Caco-2 (cell line): ENCODE measurements at regions not wholly inside any gene's neighbourhood (a gene's known extent, or its start where the extent isn't known, plus 50 kb on each side); places are given as distances from the start of the nearest gene placed in this dataset.

Experiments
- BruUV-seq: library from RNA; stranded (reverse); fragments of 400-500 nt; replicated peaks from 2 replicates; lab custom pipeline; 2021; lab: Mats Ljungman, UMichigan
- CTCF ChIA-PET: fragments of 300-600 bp; sonication (Branson Sonifier 250); formaldehyde crosslinking; loops from one replicate; lab custom pipeline; 2022; ENCODE audit warnings: antibody characterized with exemption; lab: Charles Lee
- POLR2A ChIA-PET: fragments of 300-600 bp; sonication (Branson Sonifier 250); formaldehyde crosslinking; loops from one replicate; lab custom pipeline; 2022; ENCODE audit warnings: antibody characterized with exemption; lab: Charles Lee
- DNase-seq, 2 experiments: peaks; one replicate each; pipeline versions ENCODE4 v3.0.0 to v3.0.0-alpha.2; 2020 to 2022
- H3K27me3 ChIP-seq: replicated peaks from 2 replicates; pipeline ENCODE4 v1.6.0; 2011; ENCODE audit warnings: low read length; ENCODE audit not compliant: control insufficient read depth, insufficient read depth
- H3K36me3 ChIP-seq: 2 replicates; pipeline ENCODE4 v1.5.1; 2011; ENCODE audit warnings: low read length; ENCODE audit not compliant: control insufficient read depth, insufficient read depth
- H3K4me1 ChIP-seq: fragments of 250-450 bp; sonication (Bioruptor Pico); 2 replicates; pipeline ENCODE4 v1.5.1; 2020; ENCODE audit warnings: mild to moderate bottlenecking
- H3K4me3 ChIP-seq: 2 replicates; pipeline ENCODE4 v1.5.1; 2011; ENCODE audit warnings: low read depth, mild to moderate bottlenecking, control low read depth, low read length
- H3K9me3 ChIP-seq: fragments of 250-450 bp; sonication (Bioruptor Pico); 2 replicates; pipeline ENCODE4 v1.5.1; 2020; ENCODE audit warnings: mild to moderate bottlenecking, moderate library complexity
- H3K27ac Mint-ChIP-seq: one replicate; pipeline ENCODE4 v1.8.0; 2022; ENCODE audit warnings: mixed read lengths; ENCODE audit not compliant: unreplicated experiment
- H3K27me3 Mint-ChIP-seq: one replicate; pipeline ENCODE4 v1.8.0; 2022; ENCODE audit warnings: mixed read lengths; ENCODE audit not compliant: insufficient read depth, unreplicated experiment
- H3K36me3 Mint-ChIP-seq: one replicate; pipeline ENCODE4 v1.8.0; 2022; ENCODE audit warnings: mild to moderate bottlenecking, mixed read lengths; ENCODE audit not compliant: insufficient read depth, unreplicated experiment
- H3K4me1 Mint-ChIP-seq: one replicate; pipeline ENCODE4 v1.8.0; 2022; ENCODE audit warnings: low read depth, mixed read lengths; ENCODE audit not compliant: unreplicated experiment
- H3K4me3 Mint-ChIP-seq: one replicate; pipeline ENCODE4 v1.8.0; 2022; ENCODE audit warnings: mild to moderate bottlenecking, moderate library complexity, mixed read lengths; ENCODE audit not compliant: unreplicated experiment
- H3K9me3 Mint-ChIP-seq: one replicate; pipeline ENCODE4 v1.8.0; 2022; ENCODE audit warnings: mixed read lengths; ENCODE audit not compliant: unreplicated experiment
- CTCF ChIP-seq, 2 experiments: fragments of 200-600 bp in 1 of 2; IDR thresholded peaks; 1 replicate in 1 of 2; 2 replicates in 1 of 2; pipeline versions ENCODE4 v1.5.1 to v1.8.0; 2011 to 2022; ENCODE audit warnings: antibody characterized with exemption in 1 of 2, control low read depth in 1 of 2, inconsistent platforms in 1 of 2, low read depth in 1 of 2, low read length in 1 of 2, mild to moderate bottlenecking in 1 of 2, moderate library complexity in 1 of 2; ENCODE audit not compliant: insufficient read depth in 1 of 2, severe bottlenecking in 1 of 2, unreplicated experiment in 1 of 2
- intact Hi-C: fragments of 100-400 bp; cut with micrococcal nuclease; formaldehyde crosslinking; loops from one replicate; pipeline ENCODE4 v1.10.0; 2022; ENCODE audit not compliant: unreplicated experiment

DNA sequence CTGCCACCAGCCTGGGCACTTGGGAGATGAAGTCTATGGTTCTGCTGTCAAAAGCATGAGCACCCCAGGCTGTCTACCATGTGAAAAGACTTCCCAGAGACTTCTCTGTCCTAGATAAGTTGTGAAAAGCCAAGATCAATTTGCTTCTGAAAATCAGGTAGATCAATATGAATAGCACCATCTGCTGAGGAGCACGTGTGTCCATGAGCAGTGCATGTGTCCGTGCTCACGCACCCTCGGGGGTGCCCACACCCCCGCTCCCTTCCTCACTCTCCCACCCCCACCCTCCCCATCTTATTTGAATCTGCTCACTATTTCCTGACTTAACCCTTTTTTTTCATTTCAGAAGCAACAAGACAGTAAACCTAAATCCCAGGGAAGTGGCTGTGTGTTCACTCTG, 238.3 kb upstream of the SDK2 start:
- Histone ChIP-seq H3K9me3 (no peaks in the 10 kb centered on the region), H3K27me3 (no peaks in the 10 kb centered on the region), H3K4me1 (no peaks in the 10 kb centered on the region), H3K4me3 (no peak overlapping the region), H3K36me3 (no peaks in the 10 kb centered on the region)
- Mint-ChIP-seq H3K27ac (no peak overlapping the region), H3K36me3 (no peaks in the 10 kb centered on the region), H3K4me3 (no peak overlapping the region), H3K27me3 (peaks cover 3% of the 10 kb centered on the region), H3K4me1 (no peaks in the 10 kb centered on the region), H3K9me3 (no peaks in the 10 kb centered on the region)
- BruUV-seq = no TSS peak
- no peak for DNase-seq
- POLR2A ChIA-PET = no interaction called here
- intact Hi-C loops = no loop called here
- CTCF ChIA-PET = no interaction called here
- no peak for TF ChIP-seq CTCF (IDR thresholded peaks at IDR 0.05; ENCODE audit: insufficient read depth in 1 of 2, low read depth in 1 of 2, low read length in 1 of 2, severe bottlenecking in 1 of 2, unreplicated experiment in 1 of 2)

DNA sequence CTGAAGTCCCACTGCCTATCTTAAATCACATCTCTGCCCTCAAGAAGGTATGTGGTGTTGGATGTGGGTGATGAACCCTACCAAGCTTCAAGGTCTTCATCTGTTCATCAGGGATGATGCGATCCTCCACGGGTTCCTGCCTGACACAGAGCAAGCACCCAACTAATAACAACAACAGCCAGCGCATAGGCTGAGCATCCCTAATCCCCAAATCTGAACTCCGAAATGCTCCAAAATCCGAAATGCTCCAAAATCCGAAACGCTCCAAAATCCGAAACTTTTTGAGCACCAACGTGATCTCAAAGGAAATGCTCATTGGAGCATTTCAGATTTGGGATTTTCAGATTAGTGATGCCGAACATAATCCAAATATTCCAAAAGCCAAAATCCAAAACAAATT, 238.9 kb upstream of the SDK2 start:
- no peaks in the 10 kb centered on the region for H3K27me3 ChIP-seq
- no peak overlapping the region for H3K4me3 ChIP-seq
- ChIA-PET POLR2A (no interaction called here), CTCF (no interaction called here)
- H3K27me3 Mint-ChIP-seq = peaks cover 3% of the 10 kb centered on the region
- intact Hi-C loops = no loop called here
- H3K9me3 Mint-ChIP-seq = no peaks in the 10 kb centered on the region
- DNase-seq = no peak
- no peaks in the 10 kb centered on the region for H3K36me3 ChIP-seq
- H3K4me1 ChIP-seq = no peaks in the 10 kb centered on the region
- no peaks in the 10 kb centered on the region for H3K4me1 Mint-ChIP-seq
- BruUV-seq = no TSS peak
- no peak for TF ChIP-seq CTCF (IDR thresholded peaks at IDR 0.05; ENCODE audit: insufficient read depth in 1 of 2, low read depth in 1 of 2, low read length in 1 of 2, severe bottlenecking in 1 of 2, unreplicated experiment in 1 of 2)
- no peak overlapping the region for H3K4me3 Mint-ChIP-seq
- H3K9me3 ChIP-seq = no peaks in the 10 kb centered on the region
- H3K27ac Mint-ChIP-seq = no peak overlapping the region
- no peaks in the 10 kb centered on the region for H3K36me3 Mint-ChIP-seq

DNA sequence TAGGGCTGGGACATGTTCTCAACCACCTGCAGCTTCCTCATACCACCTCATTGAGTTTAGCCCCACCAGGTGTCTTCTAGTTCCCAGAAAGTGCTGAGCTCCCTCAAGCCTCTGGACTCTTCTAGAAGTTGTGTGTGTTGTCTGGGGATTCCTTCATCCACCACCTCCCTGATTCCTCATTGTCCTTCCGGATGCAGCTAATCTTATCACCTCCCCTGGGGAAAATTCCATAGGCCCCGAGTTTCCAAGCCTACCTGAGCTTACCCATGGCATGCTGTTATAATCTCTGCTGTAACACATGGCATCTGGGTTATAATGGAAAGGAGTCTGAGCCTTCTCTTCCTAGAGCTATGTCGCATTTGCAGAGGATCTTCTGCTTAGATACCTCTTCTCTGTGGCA, 243.5 kb upstream of the SDK2 start:
- Mint-ChIP-seq H3K27me3 (no peaks in the 10 kb centered on the region), H3K4me3 (no peak overlapping the region), H3K27ac (no peak overlapping the region), H3K4me1 (no peaks in the 10 kb centered on the region), H3K36me3 (no peaks in the 10 kb centered on the region), H3K9me3 (no peaks in the 10 kb centered on the region)
- no peak overlapping the region for H3K4me3 ChIP-seq
- no peaks in the 10 kb centered on the region for H3K9me3 ChIP-seq
- TF ChIP-seq CTCF (IDR thresholded peaks at IDR 0.05; ENCODE audit: insufficient read depth in 1 of 2, low read depth in 1 of 2, low read length in 1 of 2, severe bottlenecking in 1 of 2, unreplicated experiment in 1 of 2) = no peak
- ChIA-PET CTCF (no interaction called here), POLR2A (no interaction called here)
- no peak for DNase-seq
- intact Hi-C loops = no loop called here
- no TSS peak for BruUV-seq
- no peaks in the 10 kb centered on the region for H3K36me3 ChIP-seq
- no peaks in the 10 kb centered on the region for H3K27me3 ChIP-seq
- H3K4me1 ChIP-seq = no peaks in the 10 kb centered on the region
